NCI-H510A (cell line): ENCODE measurements at regions not wholly inside any gene's neighbourhood (a gene's known extent, or its start where the extent isn't known, plus 50 kb on each side); places are given as distances from the start of the nearest gene placed in this dataset.

Experiments used
- DNase-seq: peaks from one replicate; lab custom pipeline; 2025; lab: John Stamatoyannopoulos, UW

- DNase-seq = no peak
These were observed 324.2 kb upstream of the FAR2 start for GRCh38 chr12:28824849-28825248.

GRCh38 chr12:28826766-28827165, 322.3 kb upstream of the FAR2 start:
- DNase-seq = no peak

GRCh38 chr12:28827861-28828260, 321.2 kb upstream of the FAR2 start:
- no peak for DNase-seq

GRCh38 chr12:28828318-28828717, 320.8 kb upstream of the FAR2 start:
- DNase-seq = no peak

GRCh38 chr12:28830491-28830890, 318.6 kb upstream of the FAR2 start:
- no peak for DNase-seq

- no peak for DNase-seq
These were observed 304.4 kb upstream of the FAR2 start for GRCh38 chr12:28844718-28845117.

- no peak for DNase-seq
These were observed 297.3 kb upstream of the FAR2 start for GRCh38 chr12:28851781-28852180.

GRCh38 chr12:28855761-28856310, 293.2 kb upstream of the FAR2 start:
- no peak for DNase-seq

GRCh38 chr12:28857369-28857768, 291.7 kb upstream of the FAR2 start:
- no peak for DNase-seq

- DNase-seq = no peak
These were observed 289.5 kb upstream of the FAR2 start for GRCh38 chr12:28859551-28859950.

- DNase-seq = no peak
These were observed 283.3 kb upstream of the FAR2 start for GRCh38 chr12:28865776-28866175.

- DNase-seq = no peak
These were observed 282.8 kb upstream of the FAR2 start for GRCh38 chr12:28866296-28866695.

- DNase-seq = no peak
These were observed 282.2 kb upstream of the FAR2 start for GRCh38 chr12:28866715-28867503.

GRCh38 chr12:28868414-28868813, 280.7 kb upstream of the FAR2 start:
- no peak for DNase-seq

GRCh38 chr12:28869197-28869596, 279.9 kb upstream of the FAR2 start:
- no peak for DNase-seq

- no peak for DNase-seq
These were observed 278.1 kb upstream of the FAR2 start for GRCh38 chr12:28870839-28871440.

GRCh38 chr12:28872654-28873268, 276.3 kb upstream of the FAR2 start:
- DNase-seq = peak; percentile 10

GRCh38 chr12:28874758-28875157, 274.3 kb upstream of the FAR2 start:
- DNase-seq = no peak

- DNase-seq = no peak
These were observed 272.8 kb upstream of the FAR2 start for GRCh38 chr12:28876196-28876798.

- no peak for DNase-seq
These were observed 271.2 kb upstream of the FAR2 start for GRCh38 chr12:28877854-28878253.

- no peak for DNase-seq
These were observed 270.4 kb upstream of the FAR2 start for GRCh38 chr12:28878629-28879028.

GRCh38 chr12:28879379-28879778, 269.7 kb upstream of the FAR2 start:
- no peak for DNase-seq

GRCh38 chr12:28882444-28882843, 266.6 kb upstream of the FAR2 start:
- no peak for DNase-seq
